GM13976 (cell line): ENCODE measurements at regions not wholly inside any gene's neighbourhood (a gene's known extent, or its start where the extent isn't known, plus 50 kb on each side); places are given as distances from the start of the nearest gene placed in this dataset.

Experiments used
- DNase-seq: peaks from one replicate; pipeline ENCODE4 v3.0.0; 2012; ENCODE audit warnings: low spot score
- in situ Hi-C: fragments of 300-500 bp; cut with MboI; formaldehyde crosslinking; loops from one replicate; pipeline ENCODE4 v1.12.0; 2022; ENCODE audit warnings: low sequenced_read_pairs, mixed read lengths, inconsistent platforms; ENCODE audit not compliant: unreplicated experiment
- TF ChIP-seq, protein P1 (sequence below): IDR thresholded peaks from 2 replicates; pipeline ENCODE4 v1.5.1; 2012; ENCODE audit warnings: borderline replicate concordance, mild to moderate bottlenecking; ENCODE audit not compliant: insufficient read depth; ENCODE audit errors: extremely low read depth, missing control alignments, control extremely low read depth

DNA sequence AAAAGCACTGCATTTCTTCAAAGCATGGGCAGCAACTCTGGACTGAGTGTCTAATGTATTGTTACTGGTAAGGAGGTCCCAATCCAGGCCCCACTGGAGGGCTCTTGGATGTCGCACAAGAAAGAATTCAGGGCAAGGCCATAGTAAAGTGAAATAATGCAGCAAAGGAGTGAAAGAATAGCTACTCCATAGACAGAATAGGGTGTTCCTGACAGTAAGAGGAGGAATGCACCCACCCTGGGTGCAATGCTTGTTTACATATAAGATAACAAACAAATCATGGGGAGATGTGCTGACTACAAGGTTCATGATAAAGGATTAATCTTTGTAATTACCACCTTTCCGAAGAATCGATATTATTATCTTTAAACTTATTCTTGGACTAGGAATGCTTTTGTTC lies 58.8 kb upstream of the ABCC4 start:
- DNase-seq: no peak
- TF ChIP-seq, protein P1, sequence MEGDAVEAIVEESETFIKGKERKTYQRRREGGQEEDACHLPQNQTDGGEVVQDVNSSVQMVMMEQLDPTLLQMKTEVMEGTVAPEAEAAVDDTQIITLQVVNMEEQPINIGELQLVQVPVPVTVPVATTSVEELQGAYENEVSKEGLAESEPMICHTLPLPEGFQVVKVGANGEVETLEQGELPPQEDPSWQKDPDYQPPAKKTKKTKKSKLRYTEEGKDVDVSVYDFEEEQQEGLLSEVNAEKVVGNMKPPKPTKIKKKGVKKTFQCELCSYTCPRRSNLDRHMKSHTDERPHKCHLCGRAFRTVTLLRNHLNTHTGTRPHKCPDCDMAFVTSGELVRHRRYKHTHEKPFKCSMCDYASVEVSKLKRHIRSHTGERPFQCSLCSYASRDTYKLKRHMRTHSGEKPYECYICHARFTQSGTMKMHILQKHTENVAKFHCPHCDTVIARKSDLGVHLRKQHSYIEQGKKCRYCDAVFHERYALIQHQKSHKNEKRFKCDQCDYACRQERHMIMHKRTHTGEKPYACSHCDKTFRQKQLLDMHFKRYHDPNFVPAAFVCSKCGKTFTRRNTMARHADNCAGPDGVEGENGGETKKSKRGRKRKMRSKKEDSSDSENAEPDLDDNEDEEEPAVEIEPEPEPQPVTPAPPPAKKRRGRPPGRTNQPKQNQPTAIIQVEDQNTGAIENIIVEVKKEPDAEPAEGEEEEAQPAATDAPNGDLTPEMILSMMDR: no peak
- in situ Hi-C loops: no loop called here

DNA sequence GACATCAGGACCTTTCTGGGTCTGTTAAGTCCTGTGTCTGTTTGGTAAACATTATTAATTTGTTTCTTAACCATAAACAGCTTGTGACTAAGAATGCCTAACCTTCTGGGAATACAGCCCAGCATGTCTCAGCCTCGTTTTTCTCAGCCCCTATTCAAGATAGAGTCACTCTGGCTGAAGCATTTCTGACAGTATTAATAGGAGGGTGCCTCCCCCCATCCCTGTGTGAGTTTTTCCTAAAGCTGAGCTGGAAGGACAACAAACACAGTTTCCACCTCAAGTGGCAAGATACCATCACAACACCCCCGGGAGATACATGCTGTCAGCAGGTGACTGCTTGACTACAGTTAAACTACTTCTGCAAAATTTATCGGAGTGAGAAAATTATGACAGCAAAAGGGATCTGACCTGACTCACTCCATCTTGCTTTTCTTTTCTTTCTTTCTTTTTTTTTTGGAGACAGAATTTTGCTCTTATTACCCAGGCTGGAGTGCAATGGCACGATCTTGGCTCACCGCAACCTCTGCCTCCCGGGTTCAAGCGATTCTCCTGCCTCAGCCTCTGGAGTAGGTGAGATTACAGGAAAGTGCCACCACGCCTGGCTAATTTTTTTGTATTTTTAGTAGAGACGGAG lies 59.3 kb upstream of the ABCC4 start:
- TF ChIP-seq, protein P1: no peak
- DNase-seq: no peak
- in situ Hi-C loops: no loop called here

DNA sequence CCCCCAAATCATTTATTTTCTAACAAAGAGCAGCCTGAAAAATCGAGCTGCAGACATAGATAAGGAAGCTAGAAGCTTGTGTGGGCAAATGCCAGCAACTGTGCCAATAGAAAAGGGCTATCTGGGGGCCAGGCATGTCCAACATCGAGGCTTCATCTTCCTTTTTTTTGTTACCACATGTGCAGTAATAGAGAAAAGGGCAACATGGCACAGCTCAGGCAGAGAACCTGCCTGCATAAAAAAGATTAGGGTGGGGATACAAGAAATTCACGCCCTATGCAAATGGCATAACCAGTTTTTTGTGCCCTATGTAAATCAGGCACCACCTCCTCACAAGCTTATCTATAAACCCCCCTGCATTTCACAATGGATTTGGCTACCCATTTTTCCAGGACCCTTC lies 60.4 kb upstream of the ABCC4 start:
- no peak for DNase-seq
- in situ Hi-C loops: no loop called here
- TF ChIP-seq, protein P1: no peak

DNA sequence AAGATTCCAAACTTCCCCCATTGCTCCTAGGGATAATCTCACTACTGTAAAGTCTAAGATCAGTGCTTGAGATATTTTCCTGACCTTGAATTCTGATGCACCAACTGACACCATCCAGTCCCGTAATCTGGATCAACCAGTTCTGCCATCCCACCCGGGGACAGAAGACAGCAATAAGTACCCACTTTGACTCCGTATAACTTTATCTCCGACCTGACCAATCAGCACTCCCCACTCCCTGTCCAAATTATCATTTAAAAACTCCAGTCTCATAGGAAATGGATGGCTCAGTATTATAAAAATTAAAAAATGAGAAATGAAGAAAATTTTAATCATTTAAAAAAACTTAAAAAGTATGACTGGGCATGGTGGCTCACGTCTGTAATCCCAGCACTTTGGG lies 61.4 kb upstream of the ABCC4 start:
- in situ Hi-C loops: no loop called here
- TF ChIP-seq, protein P1: no peak
- no peak for DNase-seq

DNA sequence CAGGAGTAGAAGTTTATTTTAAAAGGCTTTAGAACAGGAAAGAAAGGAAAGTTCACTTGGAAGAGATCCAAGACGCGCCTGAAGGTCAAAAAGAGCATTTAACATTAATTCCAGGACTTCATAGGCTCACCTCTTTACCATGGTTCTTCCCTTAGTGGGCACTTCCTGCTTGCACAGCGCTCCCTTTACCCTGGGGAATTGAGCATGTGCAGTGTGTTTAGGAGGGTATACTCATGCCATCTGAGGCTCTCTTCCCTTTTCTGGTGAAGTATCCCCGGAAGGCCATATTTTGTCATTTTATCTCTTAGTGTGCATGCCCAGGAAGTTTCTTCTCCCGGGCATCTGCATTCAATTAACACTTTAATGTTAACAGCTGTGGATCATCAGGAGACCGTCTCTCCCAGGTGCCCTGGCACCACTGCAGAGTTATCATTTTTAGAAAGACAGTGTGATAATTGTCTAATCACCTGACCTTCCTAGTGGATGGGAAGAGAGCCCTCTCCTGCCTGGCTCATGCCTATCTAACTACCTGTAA lies 66.1 kb upstream of the ABCC4 start:
- DNase-seq: no peak
- in situ Hi-C loops: no loop called here
- TF ChIP-seq, protein P1: no peak

DNA sequence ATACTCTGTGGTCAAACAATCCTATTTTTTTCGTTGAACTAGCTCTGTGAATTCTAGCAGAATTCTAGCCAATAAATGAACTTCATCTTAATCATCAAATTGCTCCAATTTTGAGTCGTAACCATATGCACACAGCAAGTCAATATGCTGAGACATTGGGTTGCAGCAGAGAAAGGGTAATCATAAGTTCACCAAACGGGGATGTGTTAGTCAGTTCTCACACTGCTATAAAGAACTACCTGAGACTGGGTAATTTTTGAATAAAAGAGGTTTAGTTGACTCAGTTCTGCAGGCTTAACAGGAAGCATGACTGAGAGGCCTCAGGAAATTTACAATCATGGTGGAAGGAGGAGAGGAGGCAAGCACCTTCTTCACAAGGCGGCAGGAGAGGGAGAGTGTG lies 67.7 kb upstream of the ABCC4 start:
- no peak for DNase-seq
- in situ Hi-C loops: no loop called here
- TF ChIP-seq, protein P1: no peak
